D341Med (cell line): ENCODE measurements at regions not wholly inside any gene's neighbourhood (a gene's known extent, or its start where the extent isn't known, plus 50 kb on each side); places are given as distances from the start of the nearest gene placed in this dataset.

Experiments used
- DNase-seq: peaks from one replicate; pipeline ENCODE4 v3.0.0; 2012; ENCODE audit warnings: low spot score

DNA sequence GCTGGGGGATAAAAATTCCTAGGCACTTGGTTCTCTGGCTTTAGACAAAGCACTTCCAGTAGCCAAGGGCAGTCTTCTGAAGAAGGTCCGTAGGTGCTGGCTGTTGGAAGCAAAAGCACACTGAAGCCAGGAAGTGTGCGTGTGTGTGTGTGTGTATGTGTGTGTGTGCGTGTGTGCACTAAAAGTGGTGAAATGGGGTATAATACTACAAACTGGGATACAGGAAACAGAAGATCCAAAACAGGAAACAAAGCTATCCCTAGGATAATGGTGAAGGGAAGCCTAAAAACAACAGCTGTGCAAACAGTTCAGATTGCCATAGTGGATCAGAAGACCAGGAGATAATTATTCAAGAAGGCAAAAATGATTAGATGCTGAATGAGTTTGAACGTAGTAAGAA, 103.4 kb downstream of the IL20RB start:
- no peak for DNase-seq

DNA sequence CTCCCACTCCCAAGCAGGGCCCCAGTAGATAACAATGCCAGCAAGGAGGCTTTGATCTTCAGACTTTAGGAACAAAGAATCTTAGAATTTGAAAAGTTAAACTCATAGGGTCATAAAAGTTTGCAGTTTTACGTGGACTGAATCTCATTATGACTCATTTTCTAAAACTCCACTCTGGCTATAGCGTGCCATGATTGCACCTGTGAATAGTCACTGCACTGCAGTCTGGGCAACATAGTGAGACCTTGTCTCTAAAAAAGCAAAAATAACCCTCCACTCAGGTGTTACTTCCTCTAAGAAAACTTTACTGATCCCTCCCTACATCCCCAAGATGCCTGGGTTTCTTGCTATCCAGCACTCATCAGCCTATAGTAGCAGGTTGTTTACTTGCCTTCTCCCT, 104.5 kb downstream of the IL20RB start:
- no peak for DNase-seq

DNA sequence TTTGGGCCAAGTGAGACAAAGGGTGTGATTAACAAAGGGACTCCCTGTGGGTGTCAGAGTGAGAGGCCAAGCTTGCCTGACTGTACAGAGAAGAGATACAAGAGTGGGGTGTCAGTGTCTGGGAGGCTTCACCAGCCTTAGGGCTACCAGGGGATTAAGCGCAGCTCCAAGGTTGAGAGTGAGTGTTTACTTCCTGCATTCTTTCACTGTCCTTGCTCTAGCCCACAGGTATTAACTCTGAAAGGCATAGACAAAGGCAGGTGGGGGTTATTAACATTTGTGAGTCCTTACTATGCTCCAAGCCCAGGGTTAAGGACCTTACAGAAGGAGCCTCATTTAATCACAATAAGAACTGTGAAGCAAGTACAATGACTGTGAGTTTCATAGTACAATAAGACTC, 107.6 kb downstream of the IL20RB start:
- DNase-seq, result no peak

DNA sequence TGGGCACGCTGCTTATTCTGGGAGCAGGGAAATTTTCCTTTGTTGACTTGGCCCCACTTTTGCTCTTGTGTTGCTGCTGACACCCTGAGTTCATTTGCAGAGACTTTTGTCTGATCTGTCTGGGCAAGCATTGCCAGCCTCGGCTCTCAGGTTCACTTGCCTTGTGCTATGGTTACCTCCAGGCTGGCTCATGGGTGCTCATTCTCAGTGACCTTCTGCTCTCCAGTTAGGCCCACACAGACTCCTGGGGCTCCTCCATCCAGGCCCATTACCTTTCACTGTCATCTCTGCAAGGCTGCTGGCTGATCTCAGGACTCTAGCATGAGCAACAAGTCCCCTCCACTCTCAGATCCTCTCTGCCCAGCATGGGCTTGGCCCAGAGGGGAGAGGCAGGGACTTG, 108.3 kb downstream of the IL20RB start:
- no peak for DNase-seq

DNA sequence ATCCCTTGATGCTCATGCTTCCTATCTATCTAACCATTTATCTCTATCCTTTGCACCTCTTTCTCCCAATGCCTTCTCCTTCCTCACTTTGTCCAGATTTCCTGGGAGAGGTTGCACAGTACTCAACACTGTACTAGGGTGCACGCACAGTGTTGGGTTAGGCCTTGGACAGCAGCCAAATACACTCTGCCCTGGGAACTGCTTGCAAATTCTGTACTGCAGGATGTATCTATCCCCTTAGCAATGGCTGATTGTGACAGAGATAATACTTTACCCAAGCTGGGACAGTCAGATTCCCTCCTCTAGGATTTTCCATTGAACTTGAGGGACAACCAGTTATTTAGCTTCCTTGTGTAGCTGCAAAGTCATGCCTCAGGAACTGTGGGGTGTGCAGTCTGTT, 113.3 kb downstream of the IL20RB start:
- no peak for DNase-seq

DNA sequence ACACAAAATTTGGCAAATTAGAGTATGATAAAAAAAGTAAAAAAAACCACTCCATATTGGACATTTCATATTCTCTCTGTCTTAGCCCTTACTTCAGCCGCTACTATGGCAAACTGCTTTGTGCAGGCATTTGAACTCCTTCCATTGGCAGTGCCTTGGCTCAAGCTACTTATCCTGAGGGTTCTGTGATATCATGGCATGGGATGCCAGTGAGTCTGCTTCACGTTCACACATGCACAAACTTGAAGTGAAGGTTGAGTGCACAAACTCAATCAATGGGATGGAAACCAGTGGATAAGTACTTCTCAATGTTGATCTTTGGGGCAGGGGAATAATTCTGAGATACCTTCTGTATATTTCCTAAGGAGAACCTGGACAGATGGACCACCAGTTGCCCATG, 117.2 kb downstream of the IL20RB start:
- DNase-seq, result no peak

DNA sequence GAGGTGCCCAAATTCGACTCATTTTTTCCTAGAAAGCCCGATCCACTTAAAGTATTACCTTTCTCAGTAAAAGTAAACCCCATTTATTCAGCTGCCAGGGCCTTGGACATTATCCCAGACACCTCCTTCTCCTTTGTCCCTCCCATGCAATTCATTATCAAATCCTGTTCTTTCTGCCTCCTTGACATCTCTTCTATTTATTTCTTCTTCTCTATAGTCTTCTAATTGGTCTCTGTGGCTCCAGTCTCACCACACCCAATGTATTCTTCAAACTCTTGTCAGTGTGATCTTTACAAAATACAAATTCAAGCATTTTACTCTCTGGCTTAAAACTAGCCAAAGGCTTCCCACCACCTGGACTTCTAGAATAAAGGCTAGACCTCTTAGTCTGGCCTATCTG, 120.3 kb downstream of the IL20RB start:
- no peak for DNase-seq

DNA sequence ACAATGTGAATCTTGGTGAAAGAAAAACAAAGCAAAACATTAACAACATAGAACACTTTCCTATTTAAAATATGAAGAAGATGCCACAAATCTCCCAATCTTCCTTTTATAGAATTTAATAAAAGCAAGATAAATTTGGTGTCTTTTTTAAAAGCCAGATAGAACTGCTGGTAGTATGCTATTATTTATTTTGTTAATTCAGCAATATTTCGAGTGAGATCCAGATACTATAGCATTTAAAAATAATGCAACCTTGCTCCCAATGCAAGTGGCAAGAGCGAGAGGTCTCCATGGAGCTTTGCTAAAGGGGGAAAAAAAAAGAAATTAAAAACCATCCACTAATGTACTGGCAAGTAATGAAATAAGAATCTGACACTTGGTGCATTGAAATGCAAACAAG, 121.8 kb downstream of the IL20RB start:
- no peak for DNase-seq

DNA sequence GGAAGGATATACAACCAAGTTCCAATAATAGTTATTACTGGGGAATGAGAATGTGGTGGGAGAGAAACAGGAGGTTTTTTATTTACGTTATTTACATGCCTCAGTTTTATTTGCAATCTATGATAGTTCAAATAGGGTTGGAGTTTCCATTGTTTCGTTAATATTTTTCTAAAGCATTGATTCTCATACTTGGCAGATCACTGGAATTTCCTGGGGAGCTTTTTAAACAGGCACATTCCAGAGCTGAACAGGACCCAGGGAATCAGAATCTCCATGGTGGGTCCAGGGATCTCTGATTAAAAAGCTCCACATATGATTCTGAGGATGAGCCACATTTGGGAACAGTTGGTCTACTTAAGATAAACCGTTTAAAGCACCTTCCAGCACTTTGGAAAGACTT, 123.9 kb downstream of the IL20RB start:
- DNase-seq, result peak; percentile 69

DNA sequence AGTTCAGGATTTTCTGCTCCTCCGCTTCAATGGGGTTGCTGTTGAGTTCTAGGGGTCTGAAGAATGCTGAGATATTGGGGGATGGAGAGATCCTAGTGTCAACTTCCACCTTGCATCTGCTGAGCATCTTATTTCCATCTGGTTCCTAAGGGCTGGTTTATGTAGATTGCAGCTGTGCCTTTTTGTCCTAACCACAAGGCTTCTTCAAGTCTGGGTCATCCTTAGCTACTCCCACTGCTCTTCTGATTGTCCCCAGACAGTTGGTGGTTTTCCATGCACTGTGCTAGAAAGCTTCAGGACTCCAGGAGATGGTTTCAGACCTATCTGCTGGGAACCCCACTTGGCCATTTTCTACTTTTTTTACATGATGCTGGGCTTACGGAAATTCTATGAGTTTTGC, 125.0 kb downstream of the IL20RB start:
- DNase-seq, result no peak

DNA sequence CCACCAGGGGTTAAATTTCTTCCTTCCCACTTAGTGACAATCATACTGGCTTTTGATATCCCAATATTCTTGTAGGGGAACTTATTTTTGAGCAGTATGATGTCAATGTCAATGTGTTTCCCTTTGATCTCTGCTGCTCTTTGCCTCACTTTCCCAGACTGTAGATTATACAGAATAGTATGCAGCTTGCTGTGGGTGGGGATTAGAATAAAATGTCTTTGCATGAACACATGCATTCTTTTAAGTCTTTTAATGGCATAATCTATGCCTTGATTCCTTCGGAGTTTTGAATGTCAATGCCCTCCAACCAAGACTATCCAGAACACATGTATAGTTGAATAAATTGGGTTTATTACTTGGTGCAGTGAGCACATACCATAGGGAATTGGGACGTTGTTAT, 125.5 kb downstream of the IL20RB start:
- DNase-seq, result no peak

DNA sequence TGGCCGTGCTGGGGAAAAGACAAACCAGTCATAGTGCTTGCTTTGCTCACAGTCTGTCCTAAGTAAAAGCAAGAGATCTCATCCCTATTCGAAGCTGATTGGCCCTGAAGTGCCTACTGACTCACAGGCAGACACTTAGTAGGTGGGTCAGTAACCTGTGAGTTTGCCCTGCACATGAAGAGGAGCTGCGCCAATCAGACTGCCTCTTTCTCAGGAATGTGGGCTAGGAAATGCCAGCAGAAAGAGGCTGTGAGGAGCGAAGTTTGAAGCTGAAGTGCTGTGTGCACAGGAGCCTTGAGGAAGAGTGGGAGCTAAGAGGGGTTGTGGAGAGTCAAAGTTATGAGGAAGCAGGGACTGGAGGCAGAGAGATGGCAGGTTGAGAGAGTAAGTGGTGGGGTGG, 126.8 kb downstream of the IL20RB start:
- DNase-seq, result no peak

DNA sequence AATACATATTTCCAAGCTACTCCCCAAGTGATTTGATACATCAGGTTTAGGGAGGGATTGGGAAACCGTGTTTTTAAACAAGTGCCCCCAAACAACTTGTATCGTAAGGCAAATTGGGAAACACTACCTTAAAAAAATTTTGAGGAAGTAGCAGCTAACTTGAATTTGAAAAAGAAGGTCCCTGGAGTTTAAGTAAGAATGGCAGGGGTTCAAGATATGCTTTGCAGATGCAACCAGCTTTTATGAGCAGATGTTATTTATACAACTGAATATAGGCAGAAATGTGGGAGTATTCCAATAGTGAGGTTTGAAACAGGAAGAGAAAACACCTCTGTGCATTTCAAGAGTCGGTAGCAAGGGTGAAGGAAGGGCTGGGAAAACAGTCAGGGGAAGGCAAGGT, 139.6 kb downstream of the IL20RB start:
- no peak for DNase-seq

DNA sequence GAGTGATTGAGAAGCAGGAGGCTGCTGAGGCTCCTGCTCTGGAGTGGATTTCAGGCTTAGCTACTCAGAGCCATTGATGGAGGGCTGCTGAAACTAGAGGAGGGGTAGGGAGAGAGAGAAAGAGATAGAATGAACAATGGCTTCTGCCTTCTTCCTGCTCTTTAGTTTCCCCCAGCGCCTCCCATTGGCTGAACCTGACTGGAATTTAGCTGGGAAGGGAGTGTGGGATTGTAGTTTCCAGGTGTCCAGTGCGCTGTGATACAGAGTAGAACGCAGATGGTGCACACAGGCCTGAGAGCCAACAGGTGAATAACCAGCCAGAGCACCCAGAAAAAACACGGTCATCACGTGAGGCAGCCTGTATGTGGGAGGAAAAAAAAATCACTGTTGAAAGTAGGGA, 140.1 kb downstream of the IL20RB start:
- no peak for DNase-seq

DNA sequence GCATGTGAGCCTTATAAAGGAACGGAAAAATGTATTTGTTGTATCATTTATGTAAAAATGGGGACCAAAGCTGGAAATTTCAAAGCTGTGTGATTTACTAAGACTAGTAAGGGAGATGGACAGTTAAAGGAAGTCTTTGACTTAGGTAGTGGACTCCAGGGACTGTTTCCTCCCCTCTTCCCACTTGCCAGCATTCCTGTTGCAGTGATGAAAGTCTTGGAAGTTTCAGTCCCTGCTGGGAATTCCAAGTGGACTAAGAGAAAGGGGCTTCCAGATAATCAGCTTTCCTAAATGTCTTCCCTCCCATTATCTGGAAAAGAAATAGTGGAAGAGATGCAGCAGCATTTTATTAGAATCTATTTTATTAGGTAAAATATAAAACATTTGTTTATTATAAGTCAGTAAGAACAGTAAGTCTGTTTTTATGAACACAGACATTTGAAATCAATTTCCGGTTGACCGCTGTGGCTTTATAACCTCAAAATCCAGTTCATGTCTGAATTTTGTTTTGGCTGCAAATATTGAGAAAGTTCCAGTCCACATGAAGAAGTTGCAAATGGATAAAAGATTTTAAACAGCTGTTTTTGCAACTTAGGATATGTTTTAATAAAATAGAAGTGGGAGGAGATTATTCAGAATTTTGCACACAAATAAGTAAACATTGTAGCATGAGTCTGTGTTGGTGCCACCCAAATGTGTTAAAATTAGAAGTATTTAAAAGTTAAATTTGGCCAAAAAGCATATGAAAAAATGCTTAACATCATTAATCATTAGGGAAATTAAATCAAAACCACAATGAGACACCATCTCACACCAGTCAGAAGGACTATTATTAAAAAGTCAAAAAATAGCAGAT, 141.8 kb downstream of the IL20RB start:
- DNase-seq, result no peak

DNA sequence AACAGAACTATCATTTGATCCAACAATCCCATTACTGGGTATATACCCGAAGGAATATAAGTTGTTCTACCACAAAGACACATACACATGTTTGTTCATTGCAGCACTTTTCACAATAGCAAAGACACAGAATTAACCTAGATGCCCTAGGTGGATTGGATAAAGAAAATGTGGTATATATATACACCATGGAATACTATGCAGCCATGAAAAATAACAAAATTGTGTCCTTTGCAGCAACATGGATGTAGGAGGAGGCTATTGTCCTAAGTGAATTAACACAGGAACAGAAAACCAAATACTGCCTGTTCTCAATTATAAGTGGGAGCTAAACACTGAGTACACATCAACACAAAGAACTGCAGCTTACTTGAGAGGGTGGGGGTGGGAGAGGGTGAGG, 142.5 kb downstream of the IL20RB start:
- DNase-seq, result no peak

DNA sequence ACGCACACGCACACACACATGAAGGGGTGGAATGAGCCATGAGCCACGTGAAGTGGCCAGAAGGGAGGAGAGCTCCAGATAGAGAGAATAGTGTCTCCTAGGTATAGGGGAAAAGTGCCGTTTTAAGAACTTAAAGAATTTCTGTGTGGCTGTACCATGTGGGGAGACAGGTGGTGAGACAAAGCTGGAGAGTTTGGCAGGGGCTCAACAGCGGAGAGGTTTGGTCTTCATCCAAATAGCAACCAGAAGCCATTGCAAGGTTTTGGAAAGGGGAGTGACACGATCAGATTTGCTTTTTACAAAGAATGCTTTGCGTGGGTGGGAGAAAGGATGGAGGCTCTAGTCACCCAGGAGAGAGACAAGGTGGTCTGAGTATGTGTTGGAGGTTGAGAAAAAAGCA, 146.0 kb downstream of the IL20RB start:
- DNase-seq, result no peak

DNA sequence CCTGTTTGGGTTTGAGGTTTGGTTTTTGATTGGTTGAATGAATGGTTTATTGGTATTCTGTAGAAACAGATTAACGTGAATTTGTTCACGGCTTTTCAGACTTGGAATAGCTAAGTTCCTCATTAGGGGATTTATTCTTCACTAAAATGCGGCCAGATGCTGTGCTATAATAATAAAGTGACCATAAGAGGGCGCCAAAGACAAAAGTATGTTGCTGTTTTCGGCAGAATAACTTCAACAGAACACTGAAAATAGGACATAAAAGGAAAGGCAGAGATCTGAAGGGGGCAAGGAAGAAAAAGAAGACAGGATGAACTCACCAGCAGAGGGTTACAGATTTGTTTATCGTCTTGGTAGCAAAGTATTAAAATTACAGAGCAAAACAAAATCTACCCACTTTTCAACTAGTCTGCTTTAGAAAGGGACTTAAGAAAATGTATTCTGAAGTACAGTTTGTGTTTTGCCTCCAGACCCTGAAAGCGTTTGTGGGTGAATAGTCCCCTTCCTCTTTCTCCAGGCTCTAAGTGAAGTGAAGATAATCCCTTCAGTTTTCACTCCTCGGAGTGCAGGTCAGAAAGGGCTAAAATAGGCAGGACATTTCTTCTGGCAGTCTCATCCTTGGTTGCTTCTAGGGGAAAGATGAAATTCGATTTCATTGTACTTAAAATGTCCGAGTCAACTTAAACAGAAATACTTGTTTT, 147.6 kb downstream of the IL20RB start:
- DNase-seq, result peak; percentile 53

DNA sequence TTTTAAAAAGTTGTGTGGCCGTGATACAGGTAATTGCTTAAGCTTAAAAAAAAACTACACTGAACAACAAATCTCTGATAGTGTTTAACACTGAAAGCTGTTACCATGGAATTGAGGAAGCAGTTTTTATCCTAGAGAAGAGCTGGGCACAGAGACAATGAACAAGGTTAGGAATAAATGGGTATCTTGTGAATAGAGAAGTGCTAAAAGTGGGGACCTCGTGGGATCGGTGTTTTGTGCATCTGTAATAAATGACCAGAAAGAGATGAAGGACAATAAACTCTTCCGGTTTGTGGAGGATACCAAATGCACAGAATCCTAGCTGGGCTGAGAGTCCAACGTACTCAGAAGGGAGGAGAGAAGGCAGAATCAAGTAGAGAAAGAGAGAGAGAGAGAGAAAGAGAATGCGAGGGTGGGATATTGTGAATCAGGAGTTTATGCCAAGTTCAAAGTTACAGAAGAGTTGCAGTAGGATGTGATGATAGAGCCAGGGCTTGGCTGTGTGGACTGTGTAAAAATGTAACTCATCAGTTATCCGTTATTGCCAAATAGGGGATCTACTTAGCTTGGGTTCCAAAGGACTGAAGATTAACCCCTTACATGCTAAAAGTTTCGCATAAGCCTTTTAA, 148.9 kb downstream of the IL20RB start:
- DNase-seq, result no peak

DNA sequence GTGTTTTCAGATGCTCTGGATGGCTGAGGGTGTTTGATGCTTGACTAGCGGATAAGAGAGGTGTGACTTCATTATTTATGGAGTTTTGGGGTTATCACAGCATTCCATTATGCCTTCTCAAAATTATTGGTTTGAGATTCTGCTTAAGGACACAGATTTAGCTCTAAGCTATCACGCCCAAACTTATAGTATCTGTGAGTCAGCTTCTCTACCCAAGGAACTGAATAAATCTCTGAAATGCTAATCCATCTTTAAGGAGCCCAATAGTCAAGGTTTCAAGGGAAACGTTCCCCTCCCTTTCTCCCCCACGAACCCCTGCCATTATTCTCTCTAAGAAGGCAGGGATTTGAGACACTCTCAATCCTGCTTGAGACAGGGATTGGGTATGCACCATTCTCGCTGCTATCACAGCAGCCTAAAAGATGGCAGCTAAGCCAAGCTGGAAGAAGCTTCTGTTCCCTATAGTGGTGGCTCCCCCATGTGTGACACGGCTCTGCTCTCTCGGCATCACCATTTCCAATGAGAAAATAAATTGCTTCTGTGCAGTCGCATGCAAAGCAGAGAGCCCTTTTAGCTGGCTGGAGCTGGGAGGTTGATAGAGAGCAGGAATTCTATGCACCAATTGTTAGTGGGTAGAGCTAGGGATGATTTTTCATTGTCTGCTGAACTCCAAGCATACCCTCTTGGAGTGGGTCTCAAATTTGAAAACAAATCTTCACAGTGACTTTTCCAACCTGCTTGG, 151.1 kb downstream of the IL20RB start:
- no peak for DNase-seq

DNA sequence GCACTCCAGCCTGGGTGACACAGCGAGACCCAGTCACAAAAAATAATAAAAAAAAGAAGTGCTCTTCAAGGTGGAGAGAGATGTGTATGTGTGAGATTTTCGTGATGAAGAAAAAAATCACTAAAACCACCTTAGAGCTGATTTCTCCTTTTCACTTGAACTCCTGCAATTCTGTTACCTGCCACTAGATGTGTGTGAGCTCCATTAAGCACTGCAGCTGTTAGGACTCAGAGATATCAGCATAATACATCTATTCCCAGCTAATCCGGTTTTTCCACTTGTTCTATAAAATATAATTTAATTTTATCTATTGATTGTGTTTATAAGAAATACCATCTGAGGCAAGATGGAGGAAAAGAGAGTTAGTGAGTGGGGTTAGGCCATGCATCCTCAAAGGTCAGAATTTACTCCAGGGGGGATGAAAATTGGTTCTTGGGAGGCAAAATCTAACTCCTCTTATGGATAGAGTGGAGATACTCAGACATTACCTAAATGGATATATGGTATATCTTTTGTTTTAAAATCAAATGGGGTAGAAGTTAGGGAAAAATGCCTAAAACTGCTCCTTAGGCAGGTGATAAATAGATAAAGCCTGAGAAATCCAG, 152.7 kb downstream of the IL20RB start:
- DNase-seq, result peak; percentile 64

DNA sequence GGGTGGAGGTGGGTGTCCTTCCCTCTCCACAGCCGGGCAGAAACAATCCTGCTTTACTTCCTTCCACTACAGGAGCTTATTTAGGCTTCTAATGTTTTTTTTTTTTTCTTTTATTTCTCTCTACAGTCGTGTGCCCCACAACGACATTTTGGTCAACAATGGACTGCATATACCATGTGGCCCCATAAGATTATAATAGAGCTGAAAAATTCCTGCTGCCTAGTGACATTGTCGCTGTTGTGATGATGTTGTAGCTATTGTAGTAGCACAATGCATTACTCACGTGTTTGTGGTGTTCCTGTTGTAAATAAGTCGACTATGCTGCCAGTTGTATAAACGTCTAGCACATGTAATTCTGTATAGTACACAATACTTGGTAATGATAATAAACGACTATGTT, 153.7 kb downstream of the IL20RB start:
- no peak for DNase-seq
